ENCODE measurements at regions not wholly inside any gene's neighbourhood (a gene's known extent, or its start where the extent isn't known, plus 50 kb on each side); places are given as distances from the start of the nearest gene placed in this dataset.

GRCh38 chr5:154630410-154630809 lies 124.8 kb upstream of the LARP1 start:
- TF ChIP-seq POLR2A (IDR thresholded peaks at IDR 0.05) (no peak), CTCF (IDR thresholded peaks at IDR 0.05) (no peak)
